ENCODE measurements at regions not wholly inside any gene's neighbourhood (a gene's known extent, or its start where the extent isn't known, plus 50 kb on each side); places are given as distances from the start of the nearest gene placed in this dataset.

- no peak for TF ChIP-seq CTCF (IDR thresholded peaks at IDR 0.05)
- Mint-ChIP-seq H3K27me3 (ENCODE audit: low read depth in 3 of 3) (peaks cover 0 to 5% (median 4%) of the 10 kb centered on the region in 3 donors), H3K9me3 (peaks cover 0 to 11% (median 1%) of the 10 kb centered on the region in 7 donors), H3K4me3 (no peak overlapping the region), H3K27ac (no peak overlapping the region), H3K4me1 (no peaks in the 10 kb centered on the region), H3K36me3 (no peaks in the 10 kb centered on the region)
- Histone ChIP-seq H4K20me1 (ENCODE audit: insufficient read depth, low read length) (no peaks in the 10 kb centered on the region), H3K4me2 (replicated peaks; ENCODE audit: extremely low read depth, low read length, poor library complexity, severe bottlenecking) (no peak overlapping the region), H3K4me1 (ENCODE audit: control insufficient read depth in 1 of 2, insufficient read depth in 2 of 2, low read length in 2 of 2) (no peaks in the 10 kb centered on the region), H3K4me3 (replicated peaks in 1 of 3; ENCODE audit: low read depth in 2 of 3, low read length in 3 of 3) (no peak overlapping the region), H3K27ac (ENCODE audit: low read depth in 1 of 2, low read length in 2 of 2) (no peak overlapping the region), H3K36me3 (replicated peaks in 1 of 2; ENCODE audit: control insufficient read depth in 1 of 2, insufficient read depth in 2 of 2, low read length in 2 of 2) (no peaks in the 10 kb centered on the region), H3K27me3 (ENCODE audit: control insufficient read depth in 2 of 2, insufficient read depth in 2 of 2, low read length in 2 of 2) (no peaks in the 10 kb centered on the region), H2AFZ (ENCODE audit: insufficient read depth, low read depth, low read length, poor library complexity, severe bottlenecking) (no peak overlapping the region), H3K79me2 (ENCODE audit: insufficient read depth, low read length) (no peaks in the 10 kb centered on the region), H3K9ac (ENCODE audit: insufficient read depth, low read length, poor library complexity, severe bottlenecking) (no peak overlapping the region), H3K9me3 (replicated peaks in 1 of 2; ENCODE audit: control insufficient read depth in 1 of 2, insufficient read depth in 1 of 2, low read length in 2 of 2) (no peaks in the 10 kb centered on the region)
- intact Hi-C loops (cut with micrococcal nuclease), result no loop called here
- DNase-seq, result no peak
Observed at GRCh38 chr1:55593298-55593697, 378.1 kb upstream of the USP24 start.

GRCh38 chr1:55592122-55592521 is 377.0 kb upstream of the USP24 start:
- no peaks in the 10 kb centered on the region for H3K9me3 ChIP-seq (replicated peaks in 1 of 2; ENCODE audit: control insufficient read depth in 1 of 2, insufficient read depth in 1 of 2, low read length in 2 of 2)
- Mint-ChIP-seq H3K36me3 (no peaks in the 10 kb centered on the region), H3K27me3 (ENCODE audit: low read depth in 3 of 3) (peaks cover 0 to 5% (median 2%) of the 10 kb centered on the region in 3 donors), H3K27ac (no peak overlapping the region), H3K4me3 (no peak overlapping the region), H3K9me3 (peaks cover 0 to 8% (median 0%) of the 10 kb centered on the region in 7 donors), H3K4me1 (no peaks in the 10 kb centered on the region)
- no peaks in the 10 kb centered on the region for H3K27me3 ChIP-seq (ENCODE audit: control insufficient read depth in 2 of 2, insufficient read depth in 2 of 2, low read length in 2 of 2)
- intact Hi-C loops (cut with micrococcal nuclease), result no loop called here
- no peak for DNase-seq
- no peaks in the 10 kb centered on the region for H4K20me1 ChIP-seq (ENCODE audit: insufficient read depth, low read length)
- H3K27ac ChIP-seq (ENCODE audit: low read depth in 1 of 2, low read length in 2 of 2), result no peak overlapping the region
- H3K36me3 ChIP-seq (replicated peaks in 1 of 2; ENCODE audit: control insufficient read depth in 1 of 2, insufficient read depth in 2 of 2, low read length in 2 of 2), result no peaks in the 10 kb centered on the region
- H2AFZ ChIP-seq (ENCODE audit: insufficient read depth, low read depth, low read length, poor library complexity, severe bottlenecking), result no peak overlapping the region
- no peak overlapping the region for H3K4me3 ChIP-seq (replicated peaks in 1 of 3; ENCODE audit: low read depth in 2 of 3, low read length in 3 of 3)
- no peak for TF ChIP-seq CTCF (IDR thresholded peaks at IDR 0.05)
- H3K9ac ChIP-seq (ENCODE audit: insufficient read depth, low read length, poor library complexity, severe bottlenecking), result no peak overlapping the region
- no peaks in the 10 kb centered on the region for H3K79me2 ChIP-seq (ENCODE audit: insufficient read depth, low read length)
- 100% methylated on average over 2 of the region's 2 CpGs for WGBS (ENCODE audit: insufficient coverage)
- no peaks in the 10 kb centered on the region for H3K4me1 ChIP-seq (ENCODE audit: control insufficient read depth in 1 of 2, insufficient read depth in 2 of 2, low read length in 2 of 2)
- no peak overlapping the region for H3K4me2 ChIP-seq (replicated peaks; ENCODE audit: extremely low read depth, low read length, poor library complexity, severe bottlenecking)

Measured in CD14-positive monocyte (primary cell).